ENCODE measurements at regions not wholly inside any gene's neighbourhood (a gene's known extent, or its start where the extent isn't known, plus 50 kb on each side); places are given as distances from the start of the nearest gene placed in this dataset.

GRCh38 chr12:131458931-131459772, 251.7 kb upstream of the SFSWAP start:
- no peak for TF ChIP-seq CTCF (IDR thresholded peaks at IDR 0.05)
- TF ChIP-seq POLR2A (IDR thresholded peaks at IDR 0.05), result no peak
